ENCODE measurements at regions not wholly inside any gene's neighbourhood (a gene's known extent, or its start where the extent isn't known, plus 50 kb on each side); places are given as distances from the start of the nearest gene placed in this dataset.
"Not testable (repeated sequence)": the region's sequence is repeated elsewhere in the genome, so short reads cannot be mapped to it uniquely, and the experiment has no call there.

GRCh38 chr6:106745824-106746582 lies 116.6 kb downstream of the QRSL1 start:
- DNase-seq = no peak

GRCh38 chr6:106745197-106745770 lies 115.9 kb downstream of the QRSL1 start:
- DNase-seq = no peak

- no peak for DNase-seq
Observed at GRCh38 chr6:106744781-106745180, 115.4 kb downstream of the QRSL1 start.

GRCh38 chr6:106744029-106744428 lies 114.7 kb downstream of the QRSL1 start:
- not testable (repeated sequence) for DNase-seq

GRCh38 chr6:106743612-106744011 lies 114.2 kb downstream of the QRSL1 start:
- DNase-seq = no peak

- DNase-seq = no peak
Observed at GRCh38 chr6:106740287-106740686, 110.9 kb downstream of the QRSL1 start.

- no peak for DNase-seq
Observed at GRCh38 chr6:106739387-106739786, 110.0 kb downstream of the QRSL1 start.

- DNase-seq = no peak
Observed at GRCh38 chr6:106736502-106736901, 107.1 kb downstream of the QRSL1 start.

- no peak for DNase-seq
Observed at GRCh38 chr6:106735828-106736227, 106.5 kb downstream of the QRSL1 start.

GRCh38 chr6:106735136-106735633 lies 105.8 kb downstream of the QRSL1 start:
- no peak for DNase-seq

- no peak for DNase-seq
Observed at GRCh38 chr6:106733386-106733785, 104.0 kb downstream of the QRSL1 start.

- no peak for DNase-seq
Observed at GRCh38 chr6:106732376-106732940, 103.1 kb downstream of the QRSL1 start.

- no peak for DNase-seq
Observed at GRCh38 chr6:106731843-106732160, 102.4 kb downstream of the QRSL1 start.

GRCh38 chr6:106731144-106731842 lies 101.9 kb downstream of the QRSL1 start:
- DNase-seq = no peak

GRCh38 chr6:106730718-106731117 lies 101.3 kb downstream of the QRSL1 start:
- DNase-seq = no peak

GRCh38 chr6:106730264-106730663 lies 100.9 kb downstream of the QRSL1 start:
- no peak for DNase-seq

- no peak for DNase-seq
Observed at GRCh38 chr6:106729841-106730240, 100.5 kb downstream of the QRSL1 start.

- no peak for DNase-seq
Observed at GRCh38 chr6:106728296-106728870, 99.0 kb downstream of the QRSL1 start.

- DNase-seq = no peak
Observed at GRCh38 chr6:106727480-106728149, 98.2 kb downstream of the QRSL1 start.

GRCh38 chr6:106724848-106725247 lies 95.5 kb downstream of the QRSL1 start:
- DNase-seq = no peak

- no peak for DNase-seq
Observed at GRCh38 chr6:106724337-106724736, 95.0 kb downstream of the QRSL1 start.

- not testable (repeated sequence) for DNase-seq
Observed at GRCh38 chr6:106723419-106723818, 94.0 kb downstream of the QRSL1 start.

All from right lung (tissue), 2 donors.